ENCODE measurements at regions not wholly inside any gene's neighbourhood (a gene's known extent, or its start where the extent isn't known, plus 50 kb on each side); places are given as distances from the start of the nearest gene placed in this dataset.

DNA sequence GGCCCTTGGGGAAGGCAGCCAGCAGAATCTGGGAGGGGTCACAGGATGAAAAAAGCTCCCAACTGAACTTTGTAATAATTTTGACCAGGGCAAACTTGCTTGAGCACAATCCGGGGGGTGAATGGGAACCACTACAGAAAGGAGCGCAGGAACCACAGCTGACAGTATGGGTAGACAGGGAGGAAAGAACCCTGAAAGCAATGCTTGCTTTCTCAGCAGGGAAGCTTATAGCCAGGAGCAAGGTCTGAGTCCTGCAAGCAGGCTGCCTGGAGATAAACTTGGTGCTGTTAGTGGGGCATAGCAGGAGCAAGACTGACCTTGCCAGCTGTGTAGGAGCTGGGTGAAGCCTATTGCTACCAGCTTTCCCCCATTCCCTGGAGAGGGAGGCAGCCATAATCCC lies 195.2 kb downstream of the MTCL1 start:
- no peak overlapping the region for H3K4me3 ChIP-seq (ENCODE audit: low read length in 3 of 3)

GRCh38 chr18:8901019-8901418 lies 195.7 kb downstream of the MTCL1 start:
- TF ChIP-seq, protein P1, sequence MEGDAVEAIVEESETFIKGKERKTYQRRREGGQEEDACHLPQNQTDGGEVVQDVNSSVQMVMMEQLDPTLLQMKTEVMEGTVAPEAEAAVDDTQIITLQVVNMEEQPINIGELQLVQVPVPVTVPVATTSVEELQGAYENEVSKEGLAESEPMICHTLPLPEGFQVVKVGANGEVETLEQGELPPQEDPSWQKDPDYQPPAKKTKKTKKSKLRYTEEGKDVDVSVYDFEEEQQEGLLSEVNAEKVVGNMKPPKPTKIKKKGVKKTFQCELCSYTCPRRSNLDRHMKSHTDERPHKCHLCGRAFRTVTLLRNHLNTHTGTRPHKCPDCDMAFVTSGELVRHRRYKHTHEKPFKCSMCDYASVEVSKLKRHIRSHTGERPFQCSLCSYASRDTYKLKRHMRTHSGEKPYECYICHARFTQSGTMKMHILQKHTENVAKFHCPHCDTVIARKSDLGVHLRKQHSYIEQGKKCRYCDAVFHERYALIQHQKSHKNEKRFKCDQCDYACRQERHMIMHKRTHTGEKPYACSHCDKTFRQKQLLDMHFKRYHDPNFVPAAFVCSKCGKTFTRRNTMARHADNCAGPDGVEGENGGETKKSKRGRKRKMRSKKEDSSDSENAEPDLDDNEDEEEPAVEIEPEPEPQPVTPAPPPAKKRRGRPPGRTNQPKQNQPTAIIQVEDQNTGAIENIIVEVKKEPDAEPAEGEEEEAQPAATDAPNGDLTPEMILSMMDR (IDR thresholded peaks at IDR 0.05; ENCODE audit: borderline replicate concordance, extremely low read depth, insufficient read depth) = no peak
- FAIRE-seq = no peak

More for the DNA sequence above, 195.2 kb downstream of the MTCL1 start:
- H3K4me1 ChIP-seq (ENCODE audit: control insufficient read depth in 2 of 3, insufficient read depth in 2 of 3, low read depth in 1 of 3, low read length in 3 of 3) = no peaks in the 10 kb centered on the region
- no peaks in the 10 kb centered on the region for H3K36me3 ChIP-seq (ENCODE audit: control insufficient read depth in 2 of 3, insufficient read depth in 3 of 3, low read length in 3 of 3)
- DNase-seq (no peak), FAIRE-seq (no peak)
- no peak overlapping the region for H3K9ac ChIP-seq (ENCODE audit: low read length in 3 of 3)
- intact Hi-C loops (cut with DNase I) = no loop called here
- TF ChIP-seq, protein P1 (IDR thresholded peaks at IDR 0.05; ENCODE audit: borderline replicate concordance, extremely low read depth, insufficient read depth) = no peak
- H3K27ac ChIP-seq (ENCODE audit: low read depth in 2 of 2, low read length in 2 of 2) = no peak overlapping the region
- no peaks in the 10 kb centered on the region for H3K9me3 ChIP-seq (ENCODE audit: control insufficient read depth in 2 of 3, insufficient read depth in 1 of 3, low read length in 3 of 3)
- no peaks in the 10 kb centered on the region for H3K27me3 ChIP-seq (ENCODE audit: control insufficient read depth, insufficient read depth, low read length)

GRCh38 chr18:8904316-8904715 lies 198.2 kb upstream of the NDUFV2 start:
- Histone ChIP-seq H3K4me1 (ENCODE audit: control insufficient read depth in 2 of 3, insufficient read depth in 2 of 3, low read depth in 1 of 3, low read length in 3 of 3) (no peaks in the 10 kb centered on the region), H3K27me3 (ENCODE audit: control insufficient read depth, insufficient read depth, low read length) (no peaks in the 10 kb centered on the region), H3K36me3 (ENCODE audit: control insufficient read depth in 2 of 3, insufficient read depth in 3 of 3, low read length in 3 of 3) (no peaks in the 10 kb centered on the region), H3K27ac (ENCODE audit: low read depth in 2 of 2, low read length in 2 of 2) (no peak overlapping the region), H3K9ac (ENCODE audit: low read length in 3 of 3) (no peak overlapping the region), H3K9me3 (ENCODE audit: control insufficient read depth in 2 of 3, insufficient read depth in 1 of 3, low read length in 3 of 3) (no peaks in the 10 kb centered on the region), H3K4me3 (ENCODE audit: low read length in 3 of 3) (no peak overlapping the region)
- no peak for FAIRE-seq
- TF ChIP-seq, protein P1 (IDR thresholded peaks at IDR 0.05; ENCODE audit: borderline replicate concordance, extremely low read depth, insufficient read depth) = no peak
- intact Hi-C loops (cut with DNase I) = no loop called here
- no peak for DNase-seq

More at GRCh38 chr18:8901019-8901418, 195.7 kb downstream of the MTCL1 start:
- Histone ChIP-seq H3K27me3 (ENCODE audit: control insufficient read depth, insufficient read depth, low read length) (no peaks in the 10 kb centered on the region), H3K4me1 (ENCODE audit: control insufficient read depth in 2 of 3, insufficient read depth in 2 of 3, low read depth in 1 of 3, low read length in 3 of 3) (no peaks in the 10 kb centered on the region), H3K27ac (ENCODE audit: low read depth in 2 of 2, low read length in 2 of 2) (no peak overlapping the region), H3K4me3 (ENCODE audit: low read length in 3 of 3) (no peak overlapping the region), H3K9ac (ENCODE audit: low read length in 3 of 3) (no peak overlapping the region), H3K36me3 (ENCODE audit: control insufficient read depth in 2 of 3, insufficient read depth in 3 of 3, low read length in 3 of 3) (no peaks in the 10 kb centered on the region), H3K9me3 (ENCODE audit: control insufficient read depth in 2 of 3, insufficient read depth in 1 of 3, low read length in 3 of 3) (no peaks in the 10 kb centered on the region)
- intact Hi-C loops (cut with DNase I) = no loop called here
- DNase-seq = no peak
